ENCODE measurements at regions not wholly inside any gene's neighbourhood (a gene's known extent, or its start where the extent isn't known, plus 50 kb on each side); places are given as distances from the start of the nearest gene placed in this dataset.
"Not testable (repeated sequence)": the region's sequence is repeated elsewhere in the genome, so short reads cannot be mapped to it uniquely, and the experiment has no call there.

- H3K27ac ChIP-seq = no peak overlapping the region
- no peak for DNase-seq (ENCODE audit: low read depth, low spot score)
Observed at GRCh38 chr18:39344487-39344886, 1778.9 kb upstream of the CELF4 start.

GRCh38 chr18:39341129-39341528 is 1775.5 kb upstream of the CELF4 start:
- no peak overlapping the region for H3K27ac ChIP-seq
- DNase-seq (ENCODE audit: low read depth, low spot score) = no peak

- DNase-seq (ENCODE audit: low read depth, low spot score) = no peak
- H3K27ac ChIP-seq = no peak overlapping the region
Observed at GRCh38 chr18:39340418-39340817, 1774.8 kb upstream of the CELF4 start.

- DNase-seq (ENCODE audit: low read depth, low spot score) = no peak
- H3K27ac ChIP-seq = no peak overlapping the region
Observed at GRCh38 chr18:39329496-39330275, 1764.1 kb upstream of the CELF4 start.

GRCh38 chr18:39326772-39327171 is 1761.2 kb upstream of the CELF4 start:
- H3K27ac ChIP-seq = no peak overlapping the region
- DNase-seq (ENCODE audit: low read depth, low spot score) = no peak

- no peak overlapping the region for H3K27ac ChIP-seq
- DNase-seq (ENCODE audit: low read depth, low spot score) = no peak
Observed at GRCh38 chr18:39325973-39326372, 1760.4 kb upstream of the CELF4 start.

- DNase-seq (ENCODE audit: low read depth, low spot score) = no peak
- no peak overlapping the region for H3K27ac ChIP-seq
Observed at GRCh38 chr18:39319141-39319540, 1753.5 kb upstream of the CELF4 start.

GRCh38 chr18:39318462-39318861 is 1752.9 kb upstream of the CELF4 start:
- H3K27ac ChIP-seq = no peak overlapping the region
- no peak for DNase-seq (ENCODE audit: low read depth, low spot score)

- H3K27ac ChIP-seq = no peak overlapping the region
- DNase-seq (ENCODE audit: low read depth, low spot score) = no peak
Observed at GRCh38 chr18:39318008-39318407, 1752.4 kb upstream of the CELF4 start.

- DNase-seq (ENCODE audit: low read depth, low spot score) = no peak
- no peak overlapping the region for H3K27ac ChIP-seq
Observed at GRCh38 chr18:39314595-39314994, 1749.0 kb upstream of the CELF4 start.

GRCh38 chr18:39313992-39314391 is 1748.4 kb upstream of the CELF4 start:
- H3K27ac ChIP-seq = no peak overlapping the region
- no peak for DNase-seq (ENCODE audit: low read depth, low spot score)

- H3K27ac ChIP-seq = no peak overlapping the region
- no peak for DNase-seq (ENCODE audit: low read depth, low spot score)
Observed at GRCh38 chr18:39311111-39311712, 1745.6 kb upstream of the CELF4 start.

GRCh38 chr18:39308931-39309521 is 1743.4 kb upstream of the CELF4 start:
- H3K27ac ChIP-seq; DNase-seq (ENCODE audit: low read depth, low spot score): not testable (repeated sequence)

GRCh38 chr18:39305766-39306165 is 1740.2 kb upstream of the CELF4 start:
- DNase-seq (ENCODE audit: low read depth, low spot score) = no peak
- H3K27ac ChIP-seq = no peak overlapping the region

GRCh38 chr18:39302481-39302880 is 1736.9 kb upstream of the CELF4 start:
- H3K27ac ChIP-seq = no peak overlapping the region
- DNase-seq (ENCODE audit: low read depth, low spot score) = no peak

- no peak for DNase-seq (ENCODE audit: low read depth, low spot score)
- H3K27ac ChIP-seq = no peak overlapping the region
Observed at GRCh38 chr18:39299152-39299551, 1733.6 kb upstream of the CELF4 start.

GRCh38 chr18:39297225-39297624 is 1731.6 kb upstream of the CELF4 start:
- no peak overlapping the region for H3K27ac ChIP-seq

GRCh38 chr18:39296293-39296888 is 1730.8 kb upstream of the CELF4 start:
- H3K27ac ChIP-seq = no peak overlapping the region
- DNase-seq (ENCODE audit: low read depth, low spot score) = no peak

More at GRCh38 chr18:39297225-39297624, 1731.6 kb upstream of the CELF4 start:
- no peak for DNase-seq (ENCODE audit: low read depth, low spot score)

GRCh38 chr18:39276764-39277163 is 1711.2 kb upstream of the CELF4 start:
- no peak overlapping the region for H3K27ac ChIP-seq
- DNase-seq (ENCODE audit: low read depth, low spot score) = no peak

GRCh38 chr18:39274535-39274934 is 1708.9 kb upstream of the CELF4 start:
- no peak overlapping the region for H3K27ac ChIP-seq
- no peak for DNase-seq (ENCODE audit: low read depth, low spot score)

- DNase-seq (ENCODE audit: low read depth, low spot score) = no peak
- no peak overlapping the region for H3K27ac ChIP-seq
Observed at GRCh38 chr18:39272230-39272629, 1706.6 kb upstream of the CELF4 start.
